Skeletal muscle tissue (tissue), 3 donors: ENCODE measurements at regions not wholly inside any gene's neighbourhood (a gene's known extent, or its start where the extent isn't known, plus 50 kb on each side); places are given as distances from the start of the nearest gene placed in this dataset.

Experiments used
- H3K27ac ChIP-seq: one replicate; pipeline ENCODE4 v1.7.0; 2013; ENCODE audit warnings: mild to moderate bottlenecking, low read depth, low read length, inconsistent platforms
- H3K27me3 ChIP-seq, 3 donors: one replicate each; pipeline ENCODE4 v1.7.0; 2013; ENCODE audit warnings: low read length in 3 of 3; ENCODE audit not compliant: control insufficient read depth in 3 of 3, insufficient read depth in 3 of 3
- H3K36me3 ChIP-seq, 3 donors: one replicate each; pipeline ENCODE4 v1.7.0; 2013; ENCODE audit warnings: low read length in 3 of 3; ENCODE audit not compliant: control insufficient read depth in 3 of 3, insufficient read depth in 3 of 3
- H3K4me1 ChIP-seq, 3 donors: one replicate each; pipeline ENCODE4 v1.7.0; 2013; ENCODE audit warnings: low read length in 3 of 3, mild to moderate bottlenecking in 3 of 3; ENCODE audit not compliant: control insufficient read depth in 3 of 3, insufficient read depth in 3 of 3
- H3K4me3 ChIP-seq, 3 donors: one replicate each; pipeline ENCODE4 v1.7.0; 2013; ENCODE audit warnings: low read length in 3 of 3
- H3K9ac ChIP-seq, 3 donors: one replicate each; pipeline ENCODE4 v1.7.0; 2013; ENCODE audit warnings: low read length in 3 of 3, mild to moderate bottlenecking in 3 of 3, moderate library complexity in 2 of 3, low read depth in 1 of 3
- H3K9me3 ChIP-seq, 3 donors: one replicate each; pipeline ENCODE4 v1.7.0; 2013; ENCODE audit warnings: low read length in 3 of 3; ENCODE audit not compliant: control insufficient read depth in 3 of 3
- donor health status: Osteomylitis.

DNA sequence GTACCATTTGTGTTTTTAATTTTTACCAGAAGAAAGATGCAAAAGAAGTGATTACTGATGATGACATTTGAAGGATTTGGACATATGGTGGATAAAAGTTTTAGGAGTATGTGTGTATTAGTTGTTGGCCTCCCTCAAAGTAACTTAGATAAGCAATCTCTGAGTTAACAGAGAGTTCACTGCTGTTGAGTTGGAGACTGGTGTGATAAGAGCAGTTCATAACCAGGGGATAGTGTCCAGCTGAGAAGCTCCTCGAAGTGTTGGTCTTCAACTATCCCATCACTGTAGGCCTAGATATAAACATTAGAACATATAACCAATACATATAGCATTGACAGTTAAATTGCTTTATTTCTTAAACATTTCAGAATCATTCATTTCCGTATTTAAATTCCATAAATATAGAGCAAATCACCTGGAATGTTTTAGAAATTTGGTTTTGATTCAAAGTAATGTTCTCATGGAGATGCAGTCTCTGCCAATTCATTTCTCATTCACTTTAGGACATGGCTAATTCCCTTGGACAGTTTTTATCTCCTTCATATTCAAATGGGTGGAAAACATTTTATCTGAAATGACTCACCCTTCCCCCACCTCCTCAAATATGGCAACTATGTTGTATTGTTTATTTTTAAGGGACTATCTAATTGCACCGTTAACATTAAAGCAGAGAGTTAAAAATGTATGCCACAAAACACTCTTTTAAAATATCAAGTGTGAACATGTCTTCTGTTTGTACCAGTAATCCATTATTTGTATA, 136.8 kb upstream of the SLC4A4 start:
- no peaks in the 10 kb centered on the region for H3K36me3 ChIP-seq
- no peak overlapping the region for H3K9ac ChIP-seq
- H3K4me3 ChIP-seq = no peak overlapping the region
- no peaks in the 10 kb centered on the region for H3K4me1 ChIP-seq
- H3K9me3 ChIP-seq = no peaks in the 10 kb centered on the region
- no peaks in the 10 kb centered on the region for H3K27me3 ChIP-seq
- no peak overlapping the region for H3K27ac ChIP-seq

DNA sequence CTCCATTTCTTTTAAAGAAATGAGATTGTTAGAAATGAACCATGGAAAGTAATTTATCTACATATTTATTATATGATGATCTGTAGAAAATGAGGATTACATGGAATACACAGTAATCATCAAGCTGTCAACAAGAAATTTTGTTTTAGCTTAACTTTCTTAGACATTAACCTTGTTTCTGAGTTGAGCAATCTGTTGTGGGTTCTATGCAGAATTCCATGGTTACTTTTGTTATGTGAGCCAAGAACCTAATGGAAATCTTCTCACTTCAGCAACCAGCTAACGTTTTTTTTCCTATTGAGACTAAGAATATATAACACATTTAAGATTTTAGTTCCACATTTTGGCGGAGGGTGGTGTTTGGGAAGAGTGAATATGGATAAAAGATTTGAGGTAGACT, 136.1 kb upstream of the SLC4A4 start:
- H3K27ac ChIP-seq = no peak overlapping the region
- H3K9me3 ChIP-seq = no peaks in the 10 kb centered on the region
- H3K4me1 ChIP-seq = no peaks in the 10 kb centered on the region
- H3K27me3 ChIP-seq = no peaks in the 10 kb centered on the region
- no peak overlapping the region for H3K9ac ChIP-seq
- no peak overlapping the region for H3K4me3 ChIP-seq
- no peaks in the 10 kb centered on the region for H3K36me3 ChIP-seq

DNA sequence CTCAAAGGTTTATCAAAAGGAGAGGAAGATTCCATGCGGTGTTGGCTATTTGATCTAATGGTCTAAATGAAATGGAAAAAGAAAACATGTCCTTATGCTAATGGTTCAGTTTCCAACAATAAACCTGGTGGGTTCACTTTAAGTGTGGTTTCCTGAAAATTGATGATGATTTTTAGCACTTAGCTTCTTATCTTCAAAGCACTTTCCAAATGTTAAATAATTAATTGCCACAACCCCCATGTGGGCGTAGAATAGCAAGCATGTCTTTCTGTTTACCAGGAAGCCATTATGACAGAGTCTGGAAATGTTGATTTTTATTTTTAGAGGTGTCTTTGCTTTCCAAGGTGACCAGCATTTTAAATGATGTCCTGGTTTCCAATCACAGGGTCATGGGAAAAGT, 134.8 kb upstream of the SLC4A4 start:
- no peak overlapping the region for H3K27ac ChIP-seq
- H3K27me3 ChIP-seq = no peaks in the 10 kb centered on the region
- H3K36me3 ChIP-seq = no peaks in the 10 kb centered on the region
- no peak overlapping the region for H3K4me3 ChIP-seq
- peaks cover 0 to 3% (median 3%) of the 10 kb centered on the region in 3 donors for H3K4me1 ChIP-seq
- no peaks in the 10 kb centered on the region for H3K9me3 ChIP-seq
- H3K9ac ChIP-seq = no peak overlapping the region

DNA sequence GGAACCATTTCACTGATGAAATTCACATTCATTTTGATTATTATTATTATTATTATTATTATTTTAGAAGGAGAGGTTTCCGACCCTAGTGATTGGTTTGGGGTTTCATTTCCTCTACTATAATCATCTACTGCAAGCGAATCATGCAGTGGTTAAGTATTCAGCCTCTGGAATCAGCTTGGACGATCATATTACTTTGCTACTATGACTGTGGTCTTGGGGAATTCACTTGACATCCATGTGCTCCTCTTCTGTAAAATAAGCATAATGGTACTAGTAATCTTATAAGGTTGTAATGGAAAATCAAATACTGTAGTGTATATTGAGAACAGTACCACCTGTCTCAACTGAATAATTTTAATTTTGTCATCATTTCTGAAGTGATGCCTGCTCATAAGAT, 132.1 kb upstream of the SLC4A4 start:
- H3K9me3 ChIP-seq = no peaks in the 10 kb centered on the region
- H3K9ac ChIP-seq = no peak overlapping the region
- H3K27me3 ChIP-seq = no peaks in the 10 kb centered on the region
- no peak overlapping the region for H3K4me3 ChIP-seq
- no peak overlapping the region for H3K27ac ChIP-seq
- peaks cover 0 to 7% (median 3%) of the 10 kb centered on the region in 3 donors for H3K4me1 ChIP-seq
- H3K36me3 ChIP-seq = no peaks in the 10 kb centered on the region

DNA sequence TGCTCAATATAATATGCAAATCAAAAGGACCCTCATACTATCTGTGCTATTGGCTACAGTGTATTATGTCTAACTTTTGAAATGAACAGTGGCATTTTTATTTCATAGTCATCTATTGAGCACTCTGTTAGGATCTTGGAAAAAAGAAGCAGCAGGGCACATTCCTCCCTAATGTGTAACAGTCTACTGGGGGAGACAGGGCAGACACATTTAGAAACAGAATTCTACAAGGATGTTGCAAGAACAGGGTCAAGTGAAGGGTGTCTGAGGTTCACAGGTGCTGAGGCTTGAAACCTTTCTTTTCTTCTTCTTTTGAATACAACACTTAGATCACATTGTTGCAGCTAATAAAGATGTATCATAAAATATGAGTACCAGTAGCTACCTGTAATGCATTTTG, 129.7 kb upstream of the SLC4A4 start:
- no peak overlapping the region for H3K9ac ChIP-seq
- no peaks in the 10 kb centered on the region for H3K36me3 ChIP-seq
- no peak overlapping the region for H3K27ac ChIP-seq
- no peaks in the 10 kb centered on the region for H3K9me3 ChIP-seq
- no peaks in the 10 kb centered on the region for H3K27me3 ChIP-seq
- H3K4me1 ChIP-seq = peaks cover 0 to 7% (median 3%) of the 10 kb centered on the region in 3 donors
- H3K4me3 ChIP-seq = no peak overlapping the region

DNA sequence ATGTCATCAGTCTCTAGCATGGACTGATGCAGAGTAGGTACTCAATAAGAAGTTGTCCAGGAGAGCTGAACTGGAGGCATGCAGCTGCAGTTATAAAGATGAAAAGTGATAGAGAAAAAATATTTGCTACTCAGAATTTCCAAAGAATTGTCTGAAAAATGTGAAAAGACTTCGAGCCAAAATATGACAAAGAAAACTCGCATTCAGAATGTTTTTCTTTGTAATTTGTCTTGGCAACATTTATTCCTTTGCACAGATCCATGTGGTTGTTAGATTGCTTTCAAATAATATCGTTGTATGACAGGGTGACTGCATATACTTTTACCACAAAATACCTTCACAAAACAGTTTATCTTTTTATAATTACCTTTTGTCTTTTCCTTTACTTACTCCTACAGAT, 128.0 kb upstream of the SLC4A4 start:
- Histone ChIP-seq H3K4me1 (peaks cover 0 to 7% (median 3%) of the 10 kb centered on the region in 3 donors), H3K9ac (no peak overlapping the region), H3K27me3 (no peaks in the 10 kb centered on the region), H3K9me3 (no peaks in the 10 kb centered on the region), H3K36me3 (no peaks in the 10 kb centered on the region), H3K4me3 (no peak overlapping the region), H3K27ac (no peak overlapping the region)

DNA sequence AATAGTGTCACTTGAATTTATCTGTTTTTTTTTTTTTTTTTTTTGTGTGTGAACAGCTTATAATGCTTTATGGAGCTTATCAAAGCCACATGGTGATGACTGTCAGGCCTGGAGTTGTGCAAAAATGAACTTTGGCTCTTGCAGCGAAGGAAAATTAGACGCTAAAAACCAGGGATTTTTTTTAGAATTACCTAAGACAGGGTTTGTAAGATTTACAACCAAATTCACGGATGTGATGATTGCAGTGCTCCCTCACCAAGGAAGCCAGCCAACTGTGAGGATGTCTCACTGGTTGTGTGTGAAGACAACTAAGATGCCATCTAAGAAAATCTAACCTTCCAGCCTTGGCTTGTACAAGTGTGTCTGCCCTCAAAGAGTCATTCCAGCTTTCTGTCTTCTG, 127.1 kb upstream of the SLC4A4 start:
- no peaks in the 10 kb centered on the region for H3K36me3 ChIP-seq
- no peak overlapping the region for H3K27ac ChIP-seq
- H3K9ac ChIP-seq = no peak overlapping the region
- no peak overlapping the region for H3K4me3 ChIP-seq
- no peaks in the 10 kb centered on the region for H3K9me3 ChIP-seq
- H3K4me1 ChIP-seq = peaks cover 0 to 7% (median 3%) of the 10 kb centered on the region in 3 donors
- no peaks in the 10 kb centered on the region for H3K27me3 ChIP-seq

DNA sequence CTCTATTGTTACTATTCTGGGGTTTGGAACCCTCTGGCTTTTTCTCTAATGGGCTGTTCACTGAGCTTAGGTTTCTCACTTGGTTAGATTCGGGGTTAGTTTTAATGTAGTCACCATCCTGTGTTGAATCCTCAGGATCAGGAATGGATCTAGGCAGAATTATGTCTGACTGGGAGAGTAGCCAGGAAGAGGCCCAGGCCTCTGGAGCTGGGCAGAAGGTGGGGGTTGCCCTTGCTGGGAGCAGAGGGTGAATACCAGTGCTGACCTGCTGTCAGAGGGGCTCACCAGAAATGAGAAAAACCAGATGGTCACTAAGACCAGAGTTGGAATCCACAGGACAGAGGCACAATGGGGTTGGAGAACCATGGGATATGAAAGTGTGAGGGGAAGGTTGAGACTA, 126.6 kb upstream of the SLC4A4 start:
- no peaks in the 10 kb centered on the region for H3K27me3 ChIP-seq
- H3K4me3 ChIP-seq = no peak overlapping the region
- H3K4me1 ChIP-seq = peaks cover 0 to 7% (median 3%) of the 10 kb centered on the region in 3 donors
- no peaks in the 10 kb centered on the region for H3K36me3 ChIP-seq
- no peak overlapping the region for H3K27ac ChIP-seq
- H3K9me3 ChIP-seq = no peaks in the 10 kb centered on the region
- no peak overlapping the region for H3K9ac ChIP-seq

DNA sequence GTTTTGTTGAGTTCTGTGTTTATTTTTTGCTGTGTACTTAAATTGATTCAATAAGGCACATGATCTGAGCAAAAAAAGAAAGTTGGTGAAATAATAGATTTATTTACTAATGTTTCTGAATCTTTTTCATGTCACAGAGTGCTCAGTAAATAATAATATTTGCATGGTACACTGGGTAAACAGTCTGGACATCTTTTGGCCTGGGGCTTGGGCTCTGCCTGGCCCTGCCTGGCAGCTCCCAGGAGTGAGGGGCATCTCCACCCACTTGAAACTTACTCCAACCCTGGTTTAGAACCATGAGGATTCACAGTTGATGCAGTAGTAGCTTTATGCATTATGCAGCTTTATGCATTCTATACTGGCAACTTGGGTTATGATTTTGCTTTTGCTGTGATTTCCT, 124.2 kb upstream of the SLC4A4 start:
- no peaks in the 10 kb centered on the region for H3K9me3 ChIP-seq
- H3K4me1 ChIP-seq = peaks cover 0 to 3% (median 0%) of the 10 kb centered on the region in 3 donors
- no peak overlapping the region for H3K4me3 ChIP-seq
- H3K9ac ChIP-seq = no peak overlapping the region
- H3K27ac ChIP-seq = no peak overlapping the region
- no peaks in the 10 kb centered on the region for H3K27me3 ChIP-seq
- H3K36me3 ChIP-seq = no peaks in the 10 kb centered on the region

DNA sequence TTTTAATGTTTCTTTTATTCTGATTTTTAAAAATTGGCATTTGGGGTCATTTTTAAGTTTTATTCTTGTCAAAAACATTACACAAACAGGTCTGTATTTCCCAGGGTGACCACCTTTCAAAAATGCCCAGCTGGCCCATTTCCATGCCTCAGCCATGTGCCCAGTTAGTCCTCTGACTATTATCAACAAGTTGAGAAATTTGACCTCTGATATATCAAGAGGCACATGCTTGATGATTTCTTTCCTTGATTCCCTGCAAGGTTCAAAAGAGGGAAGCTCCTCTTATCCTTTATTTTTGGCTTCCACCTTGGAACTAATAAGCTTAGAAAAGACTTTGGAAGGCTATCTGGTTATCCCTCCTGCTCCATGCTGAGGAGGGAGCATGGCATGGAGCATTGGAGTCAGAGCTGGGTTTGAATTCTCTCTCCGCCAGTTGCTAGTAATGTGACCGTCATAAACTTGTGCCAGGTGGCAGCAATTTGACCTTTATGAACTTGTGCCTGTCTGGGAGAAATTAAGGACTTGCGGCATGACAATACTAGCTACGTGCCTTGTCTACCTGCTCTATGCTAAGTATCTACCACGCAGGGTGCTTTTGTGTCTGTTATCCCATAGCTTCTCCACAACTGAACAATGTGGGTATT, 122.4 kb upstream of the SLC4A4 start:
- H3K9ac ChIP-seq = no peak overlapping the region
- no peaks in the 10 kb centered on the region for H3K36me3 ChIP-seq
- H3K27ac ChIP-seq = no peak overlapping the region
- H3K4me3 ChIP-seq = no peak overlapping the region
- H3K4me1 ChIP-seq = peaks cover 0 to 3% (median 0%) of the 10 kb centered on the region in 3 donors
- no peaks in the 10 kb centered on the region for H3K9me3 ChIP-seq
- H3K27me3 ChIP-seq = no peaks in the 10 kb centered on the region
